HG02884 (cell line): ENCODE measurements at regions not wholly inside any gene's neighbourhood (a gene's known extent, or its start where the extent isn't known, plus 50 kb on each side); places are given as distances from the start of the nearest gene placed in this dataset.

Experiments used
- ATAC-seq: cut with Tn5 transposase; IDR thresholded peaks from one replicate; pipeline ENCODE4 v1.9.1; 2021; ENCODE audit warnings: mild to moderate bottlenecking, moderate library complexity; ENCODE audit not compliant: unreplicated experiment

- no peak for ATAC-seq
These were observed 371.6 kb upstream of the RUNX1 start for GRCh38 chr21:35420656-35421055.

- ATAC-seq, result no peak
These were observed 368.7 kb upstream of the RUNX1 start for GRCh38 chr21:35417762-35418161.

GRCh38 chr21:35416866-35417489 is 367.9 kb upstream of the RUNX1 start:
- no peak for ATAC-seq

GRCh38 chr21:35414507-35415139 is 365.5 kb upstream of the RUNX1 start:
- no peak for ATAC-seq

- ATAC-seq, result no peak
These were observed 365.0 kb upstream of the RUNX1 start for GRCh38 chr21:35414056-35414455.

GRCh38 chr21:35412231-35412630 is 363.1 kb upstream of the RUNX1 start:
- no peak for ATAC-seq

GRCh38 chr21:35411434-35411833 is 362.3 kb upstream of the RUNX1 start:
- ATAC-seq, result no peak

- no peak for ATAC-seq
These were observed 361.6 kb upstream of the RUNX1 start for GRCh38 chr21:35410656-35411055.

GRCh38 chr21:35410123-35410522 is 361.0 kb upstream of the RUNX1 start:
- ATAC-seq, result no peak

GRCh38 chr21:35408401-35408800 is 359.3 kb upstream of the RUNX1 start:
- no peak for ATAC-seq

- ATAC-seq, result no peak
These were observed 357.5 kb upstream of the RUNX1 start for GRCh38 chr21:35406635-35407034.

GRCh38 chr21:35405981-35406380 is 356.9 kb upstream of the RUNX1 start:
- no peak for ATAC-seq

- ATAC-seq, result no peak
These were observed 355.1 kb upstream of the RUNX1 start for GRCh38 chr21:35404247-35404646.

GRCh38 chr21:35402061-35402460 is 353.0 kb upstream of the RUNX1 start:
- no peak for ATAC-seq

GRCh38 chr21:35401476-35401875 is 352.4 kb upstream of the RUNX1 start:
- no peak for ATAC-seq

- no peak for ATAC-seq
These were observed 351.3 kb upstream of the RUNX1 start for GRCh38 chr21:35400233-35400939.

GRCh38 chr21:35399706-35400105 is 350.6 kb upstream of the RUNX1 start:
- no peak for ATAC-seq

- no peak for ATAC-seq
These were observed 350.0 kb upstream of the RUNX1 start for GRCh38 chr21:35399002-35399530.

GRCh38 chr21:35398346-35398982 is 349.4 kb upstream of the RUNX1 start:
- ATAC-seq, result no peak

GRCh38 chr21:35397781-35398180 is 348.7 kb upstream of the RUNX1 start:
- ATAC-seq, result no peak

- ATAC-seq, result no peak
These were observed 347.6 kb upstream of the RUNX1 start for GRCh38 chr21:35396655-35397054.

GRCh38 chr21:35395728-35396127 is 346.6 kb upstream of the RUNX1 start:
- no peak for ATAC-seq
